ENCODE measurements at regions not wholly inside any gene's neighbourhood (a gene's known extent, or its start where the extent isn't known, plus 50 kb on each side); places are given as distances from the start of the nearest gene placed in this dataset.
"Not testable (repeated sequence)": the region's sequence is repeated elsewhere in the genome, so short reads cannot be mapped to it uniquely, and the experiment has no call there.

GRCh38 chr2:231644426-231644825, 51.8 kb downstream of the TEX44 start:
- peak overlapping the region in 1 of 3 donors; percentile 4 for H3K27ac ChIP-seq (ENCODE audit: low read depth in 1 of 3, low read length in 2 of 3)
- H3K36me3 ChIP-seq (ENCODE audit: control insufficient read depth in 3 of 3, insufficient read depth in 2 of 3, low read depth in 1 of 3, low read length in 3 of 3), result no peaks in the 10 kb centered on the region
- no peaks in the 10 kb centered on the region for H3K9me3 ChIP-seq (ENCODE audit: control insufficient read depth in 2 of 2, insufficient read depth in 1 of 2, low read depth in 1 of 2, low read length in 1 of 2)
- FAIRE-seq, result no peak
- peaks cover 0 to 21% (median 6%) of the 10 kb centered on the region in 3 donors for H3K4me1 ChIP-seq (ENCODE audit: control insufficient read depth in 3 of 3, insufficient read depth in 2 of 3, low read depth in 1 of 3, low read length in 2 of 3)
- DNase-seq, result no peak
- H3K4me3 ChIP-seq (ENCODE audit: low read depth in 1 of 3, low read length in 3 of 3), result no peak overlapping the region
- WGBS, 3 donors, result 57 to 79% (median 65%) methylated on average over 6 of the region's 6 CpGs
- no peaks in the 10 kb centered on the region for H3K27me3 ChIP-seq (ENCODE audit: control insufficient read depth in 3 of 3, insufficient read depth in 3 of 3, low read length in 3 of 3)

GRCh38 chr2:231646476-231646875, 53.8 kb downstream of the TEX44 start:
- H3K27ac ChIP-seq (ENCODE audit: low read depth in 1 of 3, low read length in 2 of 3), result no peak overlapping the region
- no peak overlapping the region for H3K4me3 ChIP-seq (ENCODE audit: low read depth in 1 of 3, low read length in 3 of 3)
- H3K27me3 ChIP-seq (ENCODE audit: control insufficient read depth in 3 of 3, insufficient read depth in 3 of 3, low read length in 3 of 3), result no peaks in the 10 kb centered on the region
- H3K9me3 ChIP-seq (ENCODE audit: control insufficient read depth in 2 of 2, insufficient read depth in 1 of 2, low read depth in 1 of 2, low read length in 1 of 2), result no peaks in the 10 kb centered on the region
- FAIRE-seq (no peak), DNase-seq (peak in 1 of 2 donors; percentile 28)
- peaks cover 0 to 13% (median 3%) of the 10 kb centered on the region in 3 donors for H3K4me1 ChIP-seq (ENCODE audit: control insufficient read depth in 3 of 3, insufficient read depth in 2 of 3, low read depth in 1 of 3, low read length in 2 of 3)
- H3K36me3 ChIP-seq (ENCODE audit: control insufficient read depth in 3 of 3, insufficient read depth in 2 of 3, low read depth in 1 of 3, low read length in 3 of 3), result no peaks in the 10 kb centered on the region
- WGBS, 3 donors, result 77 to 89% (median 78%) methylated on average over 6 of the region's 6 CpGs

DNA sequence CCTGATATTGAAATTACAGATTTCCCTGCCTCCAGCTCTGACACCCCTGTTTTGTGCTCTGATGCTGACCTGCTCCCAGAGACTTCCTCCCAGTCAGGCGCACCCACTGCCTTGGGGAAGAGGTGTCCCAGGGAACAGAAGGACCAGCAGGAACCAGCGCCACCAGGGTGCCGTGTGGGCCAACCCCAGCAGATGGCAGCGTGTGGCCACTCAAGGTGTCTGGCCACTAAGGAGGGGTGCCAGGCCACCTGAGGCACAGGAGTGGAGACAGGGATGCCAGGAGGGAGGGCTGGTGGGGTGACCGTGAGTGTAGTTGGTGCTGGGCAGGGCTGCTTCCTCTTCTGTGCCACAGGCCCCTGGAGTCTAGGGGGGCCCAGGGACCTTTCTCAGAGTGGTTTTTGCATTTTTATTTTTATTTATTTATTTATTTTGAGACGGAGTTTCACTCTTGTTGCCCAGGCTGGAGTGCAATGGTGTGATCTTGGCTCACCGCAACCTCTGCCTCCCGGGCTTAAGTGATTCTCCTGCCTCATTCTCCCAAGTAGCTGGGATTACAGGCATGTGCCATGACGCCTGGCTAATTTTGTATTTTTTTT, 56.0 kb downstream of the TEX44 start:
- Histone ChIP-seq H3K27ac (ENCODE audit: low read depth in 1 of 3, low read length in 2 of 3) (no peak overlapping the region), H3K4me1 (ENCODE audit: control insufficient read depth in 3 of 3, insufficient read depth in 2 of 3, low read depth in 1 of 3, low read length in 2 of 3) (no peaks in the 10 kb centered on the region), H3K4me3 (ENCODE audit: low read depth in 1 of 3, low read length in 3 of 3) (no peak overlapping the region), H3K36me3 (ENCODE audit: control insufficient read depth in 3 of 3, insufficient read depth in 2 of 3, low read depth in 1 of 3, low read length in 3 of 3) (no peaks in the 10 kb centered on the region), H3K9me3 (ENCODE audit: control insufficient read depth in 2 of 2, insufficient read depth in 1 of 2, low read depth in 1 of 2, low read length in 1 of 2) (no peaks in the 10 kb centered on the region), H3K27me3 (ENCODE audit: control insufficient read depth in 3 of 3, insufficient read depth in 3 of 3, low read length in 3 of 3) (no peaks in the 10 kb centered on the region)
- FAIRE-seq, result no peak
- WGBS, 3 donors, result 36 to 54% (median 51%) methylated on average over 8 to 9 of the region's 9 CpGs
- peak; percentile 81 to 85 for DNase-seq

- WGBS, 3 donors, result 87 to 93% (median 90%) methylated on average over 8 of the region's 8 CpGs
- not testable (repeated sequence) for H3K36me3 ChIP-seq (ENCODE audit: control insufficient read depth in 3 of 3, insufficient read depth in 2 of 3, low read depth in 1 of 3, low read length in 3 of 3); H3K4me3 ChIP-seq (ENCODE audit: low read depth in 1 of 3, low read length in 3 of 3); H3K27me3 ChIP-seq (ENCODE audit: control insufficient read depth in 3 of 3, insufficient read depth in 3 of 3, low read length in 3 of 3); H3K9me3 ChIP-seq (ENCODE audit: control insufficient read depth in 2 of 2, insufficient read depth in 1 of 2, low read depth in 1 of 2, low read length in 1 of 2); H3K4me1 ChIP-seq (ENCODE audit: control insufficient read depth in 3 of 3, insufficient read depth in 2 of 3, low read depth in 1 of 3, low read length in 2 of 3); H3K27ac ChIP-seq (ENCODE audit: low read depth in 1 of 3, low read length in 2 of 3); FAIRE-seq; DNase-seq
These were observed 56.8 kb upstream of the PTMA start for GRCh38 chr2:231651561-231651960.

- Histone ChIP-seq H3K27ac (ENCODE audit: low read depth in 1 of 3, low read length in 2 of 3) (no peak overlapping the region), H3K9me3 (ENCODE audit: control insufficient read depth in 2 of 2, insufficient read depth in 1 of 2, low read depth in 1 of 2, low read length in 1 of 2) (no peaks in the 10 kb centered on the region), H3K4me1 (ENCODE audit: control insufficient read depth in 3 of 3, insufficient read depth in 2 of 3, low read depth in 1 of 3, low read length in 2 of 3) (peaks cover 0 to 20% (median 0%) of the 10 kb centered on the region in 3 donors), H3K36me3 (ENCODE audit: control insufficient read depth in 3 of 3, insufficient read depth in 2 of 3, low read depth in 1 of 3, low read length in 3 of 3) (no peaks in the 10 kb centered on the region), H3K27me3 (ENCODE audit: control insufficient read depth in 3 of 3, insufficient read depth in 3 of 3, low read length in 3 of 3) (no peaks in the 10 kb centered on the region), H3K4me3 (ENCODE audit: low read depth in 1 of 3, low read length in 3 of 3) (no peak overlapping the region)
- WGBS, 3 donors, result 74 to 79% (median 77%) methylated on average over 8 of the region's 8 CpGs
- no peak for FAIRE-seq
- DNase-seq, result no peak
These were observed 52.8 kb upstream of the PTMA start for GRCh38 chr2:231655488-231655887.

DNA sequence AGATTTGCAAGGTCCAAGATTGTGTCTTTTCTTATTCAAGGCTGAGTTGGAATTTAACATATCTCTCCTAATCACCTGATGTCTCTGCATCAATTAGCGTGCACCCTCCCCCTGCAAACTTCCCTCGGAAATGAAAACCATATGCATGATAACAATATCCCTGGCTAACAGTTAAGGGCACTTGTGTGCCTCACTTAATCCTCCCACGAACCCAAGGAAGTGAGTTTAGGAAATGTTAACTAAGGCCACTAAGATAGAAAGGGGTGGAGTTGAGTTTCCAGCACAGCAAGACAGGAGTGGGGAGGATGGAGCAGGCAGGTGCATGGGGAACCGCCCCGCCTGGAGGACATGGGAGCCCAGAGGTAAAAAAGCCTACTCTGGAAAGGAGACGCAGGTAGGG, 52.4 kb upstream of the PTMA start:
- WGBS, 3 donors, result 21 to 50% (median 40%) methylated on average over 6 of the region's 6 CpGs
- no peak overlapping the region for H3K4me3 ChIP-seq (ENCODE audit: low read depth in 1 of 3, low read length in 3 of 3)
- FAIRE-seq (no peak), DNase-seq (peak in 1 of 2 donors; percentile 50)
- H3K4me1 ChIP-seq (ENCODE audit: control insufficient read depth in 3 of 3, insufficient read depth in 2 of 3, low read depth in 1 of 3, low read length in 2 of 3), result peaks cover 0 to 24% (median 0%) of the 10 kb centered on the region in 3 donors
- no peaks in the 10 kb centered on the region for H3K9me3 ChIP-seq (ENCODE audit: control insufficient read depth in 2 of 2, insufficient read depth in 1 of 2, low read depth in 1 of 2, low read length in 1 of 2)
- H3K27me3 ChIP-seq (ENCODE audit: control insufficient read depth in 3 of 3, insufficient read depth in 3 of 3, low read length in 3 of 3), result no peaks in the 10 kb centered on the region
- H3K36me3 ChIP-seq (ENCODE audit: control insufficient read depth in 3 of 3, insufficient read depth in 2 of 3, low read depth in 1 of 3, low read length in 3 of 3), result no peaks in the 10 kb centered on the region
- no peak overlapping the region for H3K27ac ChIP-seq (ENCODE audit: low read depth in 1 of 3, low read length in 2 of 3)
